GM21576 (cell line): ENCODE measurements at regions not wholly inside any gene's neighbourhood (a gene's known extent, or its start where the extent isn't known, plus 50 kb on each side); places are given as distances from the start of the nearest gene placed in this dataset.

ENCODE experiments used
- ATAC-seq: cut with Tn5 transposase; IDR thresholded peaks from one replicate; pipeline ENCODE4 v1.9.1; 2021; ENCODE audit warnings: mild to moderate bottlenecking, moderate library complexity; ENCODE audit not compliant: unreplicated experiment

DNA sequence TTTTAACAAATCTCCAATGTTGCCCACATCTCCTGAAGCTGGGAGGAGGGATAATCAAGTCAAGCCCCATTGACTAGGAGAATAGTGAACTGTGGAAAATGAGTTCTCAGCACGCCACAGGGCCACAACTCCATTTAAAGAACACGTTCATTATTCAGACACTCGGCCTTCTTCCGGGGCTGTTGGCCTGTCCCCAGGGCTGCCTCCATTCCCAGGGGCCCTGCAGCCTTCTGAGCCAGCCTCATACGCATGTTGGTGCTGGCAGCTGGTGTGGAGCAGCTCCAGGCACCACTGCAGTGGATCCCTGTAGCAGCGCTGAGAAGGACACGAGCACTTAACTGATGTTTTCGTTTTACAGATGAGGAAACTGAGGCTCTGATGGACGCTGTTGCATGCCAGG, 87.5 kb upstream of the RCN1 start:
- ATAC-seq, result no peak

DNA sequence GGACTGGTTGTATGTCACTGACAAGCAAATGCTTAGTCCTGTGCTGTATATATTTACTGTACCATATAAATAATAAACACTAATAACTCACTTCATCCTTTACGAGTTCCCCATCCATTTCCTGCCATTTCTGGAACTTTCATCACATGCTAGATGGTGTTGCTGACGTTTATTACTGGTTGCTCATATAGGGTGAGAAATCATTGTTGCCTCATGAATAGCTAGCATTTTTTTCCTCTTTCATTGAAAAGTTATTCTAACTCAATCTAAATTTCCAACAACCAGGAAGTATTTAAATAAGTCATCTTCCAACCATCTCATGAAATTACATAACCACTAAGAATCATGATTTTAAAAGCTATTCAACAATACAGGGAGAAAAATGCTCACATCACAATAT, 88.6 kb upstream of the RCN1 start:
- ATAC-seq, result no peak

DNA sequence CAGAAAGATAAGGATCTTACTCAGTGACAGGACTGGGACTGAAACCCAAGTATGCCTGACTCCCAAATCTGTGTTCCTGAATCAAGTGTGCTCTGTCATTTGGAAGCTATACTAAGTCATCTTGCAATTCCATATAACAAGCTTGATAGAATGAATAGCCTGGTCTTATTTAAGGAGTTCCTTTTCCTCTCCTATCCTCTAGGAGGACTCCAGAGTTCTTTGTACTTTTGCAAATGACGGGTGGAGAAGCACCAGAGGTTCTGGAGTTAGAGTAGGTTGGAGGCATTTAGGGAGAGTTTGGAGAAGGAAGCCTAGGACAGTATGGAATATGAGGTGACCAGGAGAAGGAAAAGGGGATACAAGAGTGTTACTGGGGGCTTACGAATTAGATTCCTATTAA, 92.9 kb upstream of the RCN1 start:
- no peak for ATAC-seq

DNA sequence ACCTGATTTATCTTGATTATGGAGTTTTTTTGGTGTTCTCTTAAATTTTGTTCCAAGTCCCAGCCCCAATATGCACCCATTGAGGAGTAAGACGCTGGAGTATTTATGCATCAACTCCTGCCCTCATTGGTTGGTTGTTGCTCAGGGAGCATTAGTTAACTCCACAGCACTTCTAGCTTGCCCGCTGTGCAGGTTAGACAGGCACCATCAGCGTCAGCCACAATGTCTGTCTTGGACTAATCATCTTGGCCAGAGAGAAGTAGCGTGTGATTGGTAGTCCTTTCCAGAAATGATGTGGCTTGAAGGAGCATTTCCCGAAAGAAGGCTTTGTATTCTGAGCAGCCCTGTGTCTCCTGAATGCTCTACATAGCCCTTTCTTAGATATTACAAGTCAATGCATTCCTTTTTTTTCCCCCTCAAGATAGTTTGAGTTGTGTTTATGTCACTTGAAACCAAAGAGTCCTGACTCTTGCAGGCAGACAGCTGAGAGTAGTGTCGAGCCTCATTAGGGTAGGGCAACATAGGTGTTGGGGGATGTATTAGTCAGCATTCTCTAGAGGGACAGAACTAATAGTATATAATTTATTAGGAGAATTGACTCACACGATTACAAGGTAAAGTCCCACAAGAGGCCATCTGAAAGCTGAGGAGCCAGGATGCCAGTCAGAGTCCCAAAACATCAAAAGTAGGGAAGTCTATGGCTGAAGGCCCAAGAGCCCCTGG, 94.6 kb upstream of the RCN1 start:
- no peak for ATAC-seq

- peak; percentile 96 for ATAC-seq
Observed at GRCh38 chr11:31995525-31996094, 95.3 kb upstream of the RCN1 start.

GRCh38 chr11:31995032-31995431, 95.8 kb upstream of the RCN1 start:
- no peak for ATAC-seq

- ATAC-seq, result no peak
Observed at GRCh38 chr11:31987118-31988005, 103.5 kb upstream of the RCN1 start.

- no peak for ATAC-seq
Observed at GRCh38 chr11:31986201-31986889, 104.5 kb upstream of the RCN1 start.

- no peak for ATAC-seq
Observed at GRCh38 chr11:31981457-31981856, 109.4 kb upstream of the RCN1 start.

DNA sequence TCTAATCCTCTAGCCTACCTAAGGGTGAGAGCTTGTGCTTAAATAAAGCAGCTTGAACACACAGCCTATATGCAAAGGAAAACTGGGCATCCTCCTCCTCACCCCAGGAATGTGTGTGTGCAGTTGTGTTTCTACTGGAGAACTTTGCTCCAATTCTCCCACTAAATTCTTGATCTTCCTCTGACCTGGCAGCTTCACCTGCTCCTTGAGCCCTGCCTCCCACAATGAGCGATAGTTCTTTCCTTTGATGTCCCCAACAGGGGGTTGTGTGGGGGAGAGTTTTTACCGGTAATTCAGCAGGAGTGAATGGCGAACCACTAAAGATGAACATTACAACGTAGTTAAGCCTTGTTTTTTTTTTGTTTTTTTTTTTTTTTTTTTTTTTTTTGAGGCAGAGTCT, 113.5 kb upstream of the RCN1 start:
- no peak for ATAC-seq

DNA sequence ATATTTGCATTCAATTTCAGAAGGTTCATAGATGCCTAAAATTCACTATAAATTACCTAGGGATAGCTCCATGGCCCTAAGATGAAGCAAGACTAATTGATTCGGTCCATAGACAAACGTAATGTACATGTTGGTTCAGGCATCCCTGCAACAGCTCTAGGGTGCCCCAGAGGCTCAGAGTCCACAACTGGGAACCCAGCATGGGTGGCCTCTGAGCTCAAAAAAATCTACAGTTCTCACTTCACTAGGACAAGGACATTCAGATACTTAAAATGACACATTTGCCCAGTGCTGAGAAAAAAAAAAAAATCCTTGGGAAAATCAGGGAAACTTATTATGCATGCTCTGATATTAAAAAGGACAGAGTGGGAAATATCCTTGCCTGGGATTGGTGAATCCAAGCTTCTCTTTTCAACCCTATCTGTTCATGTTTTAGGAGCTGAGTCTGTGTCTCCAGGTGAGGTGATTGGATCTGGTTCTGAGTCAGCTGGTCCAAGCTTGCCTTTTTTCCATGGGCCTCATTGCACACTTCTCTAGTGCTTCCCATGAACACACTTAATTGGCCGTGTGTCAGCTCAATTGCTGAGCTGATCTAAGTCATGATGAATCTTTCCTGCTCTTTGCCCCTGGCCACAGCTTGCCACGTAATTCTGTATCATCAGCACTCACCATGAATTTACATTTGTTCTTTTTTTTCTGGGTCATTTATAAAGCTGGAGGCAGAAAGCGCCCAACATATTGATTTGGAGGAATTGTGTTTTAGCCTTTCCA, 116.3 kb upstream of the RCN1 start:
- ATAC-seq, result no peak

GRCh38 chr11:31973172-31973571, 117.7 kb upstream of the RCN1 start:
- ATAC-seq, result no peak

DNA sequence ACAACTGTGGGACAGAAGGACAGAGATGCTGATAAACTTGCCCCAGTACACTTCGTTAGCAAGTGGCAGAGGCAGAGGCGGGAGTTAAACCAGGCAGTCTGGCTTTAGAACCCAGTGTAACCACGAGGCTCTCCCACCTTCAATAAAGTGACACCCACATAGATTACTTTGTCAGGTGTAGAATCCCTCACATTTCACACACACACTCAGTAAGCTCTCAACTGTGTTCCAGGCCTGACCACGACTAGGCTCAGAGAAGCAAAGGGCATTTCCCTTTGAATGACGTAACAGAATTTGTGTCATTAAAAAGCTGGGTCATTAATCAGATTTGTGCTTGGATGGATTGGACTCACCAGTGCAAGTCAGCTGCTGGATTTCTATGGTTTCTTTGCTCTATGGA, 118.3 kb upstream of the RCN1 start:
- ATAC-seq, result no peak

DNA sequence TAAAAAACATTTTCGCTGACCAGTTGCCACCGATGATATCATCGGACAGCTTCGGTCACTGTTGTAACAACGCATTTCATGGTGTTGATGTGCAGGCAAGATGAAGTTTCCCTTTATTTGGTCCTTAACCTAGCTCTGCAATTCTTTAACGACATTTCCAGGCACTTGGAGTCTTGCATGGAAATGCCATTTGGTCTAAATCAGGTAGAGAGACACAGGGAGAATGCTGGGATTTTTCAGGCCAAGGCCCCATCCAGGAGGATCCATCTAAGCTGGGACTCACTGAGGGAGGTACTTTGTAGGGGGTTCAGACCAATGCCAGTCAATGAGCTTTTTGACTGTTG, 121.5 kb upstream of the RCN1 start:
- ATAC-seq, result no peak

DNA sequence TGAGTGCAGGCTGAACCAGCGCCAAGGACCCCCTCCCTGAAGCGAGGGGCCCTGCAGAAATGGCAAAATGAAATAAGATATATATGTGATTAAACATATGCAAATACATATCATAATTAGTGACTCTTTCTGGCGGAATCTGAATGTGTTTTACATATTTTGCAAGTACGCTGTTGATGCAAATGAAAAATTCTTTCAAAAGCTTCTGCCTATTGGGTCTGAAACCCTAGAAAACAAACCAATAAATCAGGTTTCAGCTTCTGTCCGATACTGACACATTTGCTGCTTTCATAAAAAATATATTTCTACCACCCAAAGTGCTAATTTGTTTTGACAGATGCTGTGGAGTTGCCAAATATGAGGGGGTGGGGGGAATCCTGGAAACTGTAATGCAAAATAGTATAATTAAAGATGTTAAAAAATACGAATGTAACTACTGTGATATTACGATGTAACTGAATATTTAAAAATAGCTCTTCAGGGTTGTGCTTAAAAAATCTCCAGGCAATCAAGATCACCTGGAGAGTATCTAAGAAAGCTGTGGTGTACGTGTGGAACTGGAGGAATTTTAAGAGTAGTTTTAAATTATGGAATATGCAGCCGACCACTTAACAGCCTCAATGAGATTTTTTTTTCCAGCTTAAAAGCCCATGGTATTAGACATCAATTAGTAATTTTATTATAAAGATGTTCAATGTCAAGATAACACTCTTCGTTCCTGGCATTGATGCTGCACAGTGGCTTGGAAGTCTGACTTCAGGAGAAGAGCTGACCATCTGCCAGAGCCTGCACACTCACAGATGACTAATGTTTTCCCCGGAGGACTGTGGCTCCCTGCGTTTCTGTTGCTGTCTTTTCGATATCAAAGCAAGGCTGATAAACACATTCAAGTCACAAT, 122.2 kb upstream of the RCN1 start:
- ATAC-seq, result no peak

GRCh38 chr11:31967404-31968130, 123.3 kb upstream of the RCN1 start:
- ATAC-seq, result no peak

GRCh38 chr11:31966846-31967245, 124.0 kb upstream of the RCN1 start:
- ATAC-seq, result no peak

DNA sequence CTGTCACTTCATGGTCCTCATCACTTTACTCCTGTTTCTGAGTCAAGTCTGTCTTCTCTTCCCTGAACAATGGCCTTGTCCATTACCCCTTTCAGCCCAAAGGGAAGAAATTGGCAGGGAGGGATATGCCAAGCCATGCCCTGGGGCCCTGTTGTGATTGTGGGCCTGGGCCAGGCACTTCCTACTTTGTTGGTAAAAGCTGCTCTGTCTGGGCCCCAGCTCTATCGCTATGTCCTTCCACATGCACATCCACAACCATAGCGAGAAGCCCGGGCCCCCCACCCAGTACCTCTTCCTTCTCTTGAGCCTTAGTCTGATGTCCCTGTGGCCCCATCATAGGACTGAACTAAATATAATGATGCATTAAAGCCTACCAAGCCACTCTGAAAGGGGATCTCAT, 126.7 kb upstream of the RCN1 start:
- ATAC-seq, result no peak

DNA sequence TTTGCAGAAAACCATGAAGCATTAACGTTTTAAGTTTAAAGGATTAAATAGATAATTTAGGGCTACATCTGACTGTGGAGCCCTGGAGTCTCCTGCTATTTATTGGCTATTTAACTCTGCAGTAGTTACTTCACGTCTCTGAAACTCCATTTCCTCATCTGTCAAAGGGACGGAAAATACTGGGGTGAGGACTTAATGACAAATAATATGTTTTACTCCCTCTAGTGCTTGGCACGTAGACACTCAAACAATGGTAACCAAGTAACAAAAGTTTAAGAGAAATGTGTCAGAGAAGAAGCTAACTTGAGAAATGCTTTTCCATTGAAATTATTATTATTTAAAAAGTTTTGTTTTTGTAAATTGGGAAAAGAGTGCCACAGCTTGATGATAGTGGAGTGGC, 130.7 kb upstream of the RCN1 start:
- no peak for ATAC-seq
